ENCODE measurements at regions not wholly inside any gene's neighbourhood (a gene's known extent, or its start where the extent isn't known, plus 50 kb on each side); places are given as distances from the start of the nearest gene placed in this dataset.

DNA sequence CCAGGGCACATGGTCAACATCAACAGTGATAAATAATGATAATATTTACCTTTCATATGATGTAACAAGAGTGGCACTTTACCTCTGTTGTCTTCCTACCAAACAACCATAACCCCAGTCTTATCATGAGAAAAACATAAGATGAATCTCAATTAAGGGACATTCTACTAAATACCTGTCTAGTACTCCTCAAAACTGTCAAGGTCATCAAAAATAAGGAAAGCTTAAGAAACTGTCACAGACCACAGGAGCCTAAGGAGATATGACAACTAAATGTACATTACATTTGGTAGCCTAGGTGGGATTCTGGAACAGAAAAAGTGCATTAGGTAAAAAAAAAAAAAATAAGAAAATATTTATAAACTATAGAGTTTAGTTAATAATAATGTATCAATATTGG lies 118.1 kb downstream of the CCDC34 start:
- TF ChIP-seq, protein P1, sequence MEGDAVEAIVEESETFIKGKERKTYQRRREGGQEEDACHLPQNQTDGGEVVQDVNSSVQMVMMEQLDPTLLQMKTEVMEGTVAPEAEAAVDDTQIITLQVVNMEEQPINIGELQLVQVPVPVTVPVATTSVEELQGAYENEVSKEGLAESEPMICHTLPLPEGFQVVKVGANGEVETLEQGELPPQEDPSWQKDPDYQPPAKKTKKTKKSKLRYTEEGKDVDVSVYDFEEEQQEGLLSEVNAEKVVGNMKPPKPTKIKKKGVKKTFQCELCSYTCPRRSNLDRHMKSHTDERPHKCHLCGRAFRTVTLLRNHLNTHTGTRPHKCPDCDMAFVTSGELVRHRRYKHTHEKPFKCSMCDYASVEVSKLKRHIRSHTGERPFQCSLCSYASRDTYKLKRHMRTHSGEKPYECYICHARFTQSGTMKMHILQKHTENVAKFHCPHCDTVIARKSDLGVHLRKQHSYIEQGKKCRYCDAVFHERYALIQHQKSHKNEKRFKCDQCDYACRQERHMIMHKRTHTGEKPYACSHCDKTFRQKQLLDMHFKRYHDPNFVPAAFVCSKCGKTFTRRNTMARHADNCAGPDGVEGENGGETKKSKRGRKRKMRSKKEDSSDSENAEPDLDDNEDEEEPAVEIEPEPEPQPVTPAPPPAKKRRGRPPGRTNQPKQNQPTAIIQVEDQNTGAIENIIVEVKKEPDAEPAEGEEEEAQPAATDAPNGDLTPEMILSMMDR (IDR thresholded peaks at IDR 0.05): no peak
- TF ChIP-seq POLR2A (IDR thresholded peaks at IDR 0.05): no peak
